ENCODE measurements at regions not wholly inside any gene's neighbourhood (a gene's known extent, or its start where the extent isn't known, plus 50 kb on each side); places are given as distances from the start of the nearest gene placed in this dataset.

DNA sequence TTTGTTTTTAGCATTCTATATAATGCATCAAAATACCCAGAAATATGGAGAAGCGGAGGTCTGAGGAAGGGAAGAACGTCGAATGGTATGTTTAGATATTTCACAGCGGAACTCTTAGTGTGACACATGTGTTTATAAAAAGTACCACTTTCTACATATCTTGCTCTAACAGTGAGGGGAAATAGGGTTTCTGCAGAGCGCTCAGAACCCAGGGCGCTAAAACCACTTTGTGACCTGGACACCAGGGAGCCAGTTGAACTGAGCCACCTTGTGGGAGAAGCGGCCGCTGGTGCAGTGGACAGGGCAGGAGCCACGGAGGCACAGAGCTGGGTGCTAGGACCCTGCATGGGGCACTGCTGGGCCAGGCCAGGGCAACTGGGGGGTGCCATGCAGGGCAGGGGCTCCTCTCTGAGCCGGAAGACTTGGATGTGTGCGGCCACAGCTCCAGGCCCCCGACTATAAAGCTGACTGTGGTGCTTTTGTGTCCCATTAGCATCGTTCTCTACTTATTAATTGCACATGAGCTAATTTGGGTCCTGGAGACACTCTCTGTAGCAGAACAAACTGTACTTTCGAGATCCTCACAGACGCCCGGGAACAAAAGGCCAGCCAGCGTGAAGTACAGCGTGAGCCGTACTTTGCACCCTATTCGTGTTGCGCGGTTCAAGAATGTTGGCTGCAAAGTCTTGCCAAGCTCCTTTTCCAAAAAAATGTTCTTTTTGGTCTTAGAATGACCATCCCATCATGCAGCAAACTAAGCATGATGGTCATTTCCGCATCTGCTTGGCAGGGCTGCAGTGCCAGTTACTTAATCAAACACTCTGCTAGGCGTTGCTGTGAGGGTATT, 151.9 kb upstream of the ALKAL2 start:
- no peak overlapping the region for H3K27ac ChIP-seq
- no peaks in the 10 kb centered on the region for H3F3A ChIP-seq (ENCODE audit: low read depth)
- TF ChIP-seq, protein P1, sequence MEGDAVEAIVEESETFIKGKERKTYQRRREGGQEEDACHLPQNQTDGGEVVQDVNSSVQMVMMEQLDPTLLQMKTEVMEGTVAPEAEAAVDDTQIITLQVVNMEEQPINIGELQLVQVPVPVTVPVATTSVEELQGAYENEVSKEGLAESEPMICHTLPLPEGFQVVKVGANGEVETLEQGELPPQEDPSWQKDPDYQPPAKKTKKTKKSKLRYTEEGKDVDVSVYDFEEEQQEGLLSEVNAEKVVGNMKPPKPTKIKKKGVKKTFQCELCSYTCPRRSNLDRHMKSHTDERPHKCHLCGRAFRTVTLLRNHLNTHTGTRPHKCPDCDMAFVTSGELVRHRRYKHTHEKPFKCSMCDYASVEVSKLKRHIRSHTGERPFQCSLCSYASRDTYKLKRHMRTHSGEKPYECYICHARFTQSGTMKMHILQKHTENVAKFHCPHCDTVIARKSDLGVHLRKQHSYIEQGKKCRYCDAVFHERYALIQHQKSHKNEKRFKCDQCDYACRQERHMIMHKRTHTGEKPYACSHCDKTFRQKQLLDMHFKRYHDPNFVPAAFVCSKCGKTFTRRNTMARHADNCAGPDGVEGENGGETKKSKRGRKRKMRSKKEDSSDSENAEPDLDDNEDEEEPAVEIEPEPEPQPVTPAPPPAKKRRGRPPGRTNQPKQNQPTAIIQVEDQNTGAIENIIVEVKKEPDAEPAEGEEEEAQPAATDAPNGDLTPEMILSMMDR (IDR thresholded peaks at IDR 0.05) = no peak
- TF ChIP-seq EZH2phosphoT487 (IDR thresholded peaks at IDR 0.05) (no peak), EZH2 (IDR thresholded peaks at IDR 0.05) (no peak)
- no peak overlapping the region for H3K9ac ChIP-seq
- no peak overlapping the region for H2AFZ ChIP-seq (replicated peaks)
- H4K20me1 ChIP-seq (ENCODE audit: low read depth) = no peaks in the 10 kb centered on the region
- peaks cover under 1% of the 10 kb centered on the region for H3K27me3 ChIP-seq
- no peaks in the 10 kb centered on the region for H3K36me3 ChIP-seq
- peaks cover 9% of the 10 kb centered on the region for H3K27me3 Mint-ChIP-seq (ENCODE audit: insufficient read depth, low read depth)
- no peaks in the 10 kb centered on the region for H3K4me1 ChIP-seq
- H3K4me3 ChIP-seq = no peak overlapping the region
- H3K9me3 ChIP-seq (ENCODE audit: low read depth) = no peaks in the 10 kb centered on the region
- H3K36me3 Mint-ChIP-seq = no peaks in the 10 kb centered on the region
- H3K4me2 ChIP-seq = no peak overlapping the region
- no peak overlapping the region for H3K27ac Mint-ChIP-seq
- no peak for DNase-seq (ENCODE audit: low spot score)
- H3K4me3 Mint-ChIP-seq = no peak overlapping the region
- no peaks in the 10 kb centered on the region for H3K79me2 ChIP-seq (ENCODE audit: low read depth)
- H3K4me1 Mint-ChIP-seq = peaks cover 11% of the 10 kb centered on the region
- no peaks in the 10 kb centered on the region for H3K9me3 Mint-ChIP-seq

DNA sequence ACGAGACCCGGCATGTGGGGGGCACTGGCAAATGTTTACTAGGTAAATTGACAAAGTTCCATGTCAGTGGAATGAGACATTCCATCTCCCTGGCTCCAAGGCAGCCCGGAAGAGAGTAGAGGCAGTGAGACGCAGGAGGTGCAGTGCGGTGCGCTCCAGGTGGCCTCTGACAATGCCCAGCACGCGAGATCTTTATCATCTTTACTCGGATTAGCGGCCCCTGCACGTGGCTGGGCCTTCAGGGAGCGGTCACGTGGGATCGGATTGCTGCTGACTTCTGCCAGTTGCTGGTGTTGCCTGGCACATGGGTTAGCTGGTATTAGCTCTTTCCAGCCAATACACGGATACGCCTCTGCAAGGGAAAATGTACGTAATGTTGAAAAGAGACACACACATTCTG, 151.2 kb upstream of the ALKAL2 start:
- Histone ChIP-seq H3K36me3 (no peaks in the 10 kb centered on the region), H2AFZ (replicated peaks) (no peak overlapping the region), H3K4me3 (no peak overlapping the region), H3K79me2 (ENCODE audit: low read depth) (no peaks in the 10 kb centered on the region), H3K4me1 (peaks cover 5% of the 10 kb centered on the region), H3K27ac (no peak overlapping the region), H3K9me3 (ENCODE audit: low read depth) (no peaks in the 10 kb centered on the region), H3K9ac (no peak overlapping the region), H3F3A (ENCODE audit: low read depth) (no peaks in the 10 kb centered on the region), H3K4me2 (no peak overlapping the region), H3K27me3 (no peaks in the 10 kb centered on the region), H4K20me1 (ENCODE audit: low read depth) (no peaks in the 10 kb centered on the region)
- no peak overlapping the region for H3K4me3 Mint-ChIP-seq
- H3K4me1 Mint-ChIP-seq = peaks cover 13% of the 10 kb centered on the region
- peaks cover 5% of the 10 kb centered on the region for H3K27me3 Mint-ChIP-seq (ENCODE audit: insufficient read depth, low read depth)
- H3K27ac Mint-ChIP-seq = peak overlapping the region; percentile 36
- peak; percentile 25 for DNase-seq (ENCODE audit: low spot score)
- no peak for TF ChIP-seq EZH2 (IDR thresholded peaks at IDR 0.05)
- no peak for TF ChIP-seq EZH2phosphoT487 (IDR thresholded peaks at IDR 0.05)
- TF ChIP-seq, protein P1 (IDR thresholded peaks at IDR 0.05) = no peak
- no peaks in the 10 kb centered on the region for H3K36me3 Mint-ChIP-seq
- H3K9me3 Mint-ChIP-seq = no peaks in the 10 kb centered on the region

DNA sequence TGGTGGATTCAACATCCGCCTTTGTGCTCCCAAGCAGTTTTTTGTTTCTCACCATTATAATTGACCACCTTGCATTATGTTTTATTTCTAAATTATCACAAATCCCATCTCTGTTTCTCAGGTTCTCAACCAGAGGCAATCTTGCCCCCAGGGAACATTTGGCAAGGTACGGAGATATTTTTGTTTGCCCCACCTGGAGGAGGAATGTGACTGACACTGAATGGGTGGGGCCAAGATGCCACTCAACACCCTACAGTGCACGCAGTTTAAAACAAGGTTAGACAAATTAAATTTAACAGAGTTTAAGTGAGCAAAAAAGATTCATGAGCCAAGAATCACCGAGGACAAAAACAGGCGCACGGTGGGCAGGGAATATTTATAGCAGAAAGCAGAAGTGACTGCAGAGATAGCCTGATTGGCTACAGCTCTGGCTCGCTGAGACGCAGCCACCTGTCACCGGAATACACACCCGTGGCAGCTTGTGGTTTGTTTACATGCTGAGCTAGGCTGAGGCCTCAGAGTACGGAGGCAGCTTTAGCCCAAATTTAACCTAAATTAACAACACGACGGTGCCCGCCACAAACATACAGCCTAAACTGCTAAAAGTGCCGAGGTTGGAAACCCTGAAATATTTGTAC, 150.0 kb upstream of the ALKAL2 start:
- no peaks in the 10 kb centered on the region for H3K9me3 ChIP-seq (ENCODE audit: low read depth)
- DNase-seq (ENCODE audit: low spot score) = no peak

More for the DNA sequence above, 150.0 kb upstream of the ALKAL2 start:
- Histone ChIP-seq H3F3A (ENCODE audit: low read depth) (no peaks in the 10 kb centered on the region), H3K27ac (no peak overlapping the region), H3K27me3 (no peaks in the 10 kb centered on the region), H3K9ac (no peak overlapping the region), H2AFZ (replicated peaks) (no peak overlapping the region), H4K20me1 (ENCODE audit: low read depth) (no peaks in the 10 kb centered on the region), H3K4me1 (peaks cover 9% of the 10 kb centered on the region), H3K4me2 (no peak overlapping the region), H3K4me3 (no peak overlapping the region), H3K79me2 (ENCODE audit: low read depth) (no peaks in the 10 kb centered on the region), H3K36me3 (no peaks in the 10 kb centered on the region)
- Mint-ChIP-seq H3K27me3 (ENCODE audit: insufficient read depth, low read depth) (peaks cover 7% of the 10 kb centered on the region), H3K4me3 (no peak overlapping the region), H3K36me3 (no peaks in the 10 kb centered on the region), H3K4me1 (peaks cover 16% of the 10 kb centered on the region), H3K27ac (no peak overlapping the region), H3K9me3 (no peaks in the 10 kb centered on the region)
- TF ChIP-seq EZH2phosphoT487 (IDR thresholded peaks at IDR 0.05) = no peak
- TF ChIP-seq, protein P1 (IDR thresholded peaks at IDR 0.05) = no peak
- TF ChIP-seq EZH2 (IDR thresholded peaks at IDR 0.05) = no peak
